ENCODE measurements at regions not wholly inside any gene's neighbourhood (a gene's known extent, or its start where the extent isn't known, plus 50 kb on each side); places are given as distances from the start of the nearest gene placed in this dataset.

DNA sequence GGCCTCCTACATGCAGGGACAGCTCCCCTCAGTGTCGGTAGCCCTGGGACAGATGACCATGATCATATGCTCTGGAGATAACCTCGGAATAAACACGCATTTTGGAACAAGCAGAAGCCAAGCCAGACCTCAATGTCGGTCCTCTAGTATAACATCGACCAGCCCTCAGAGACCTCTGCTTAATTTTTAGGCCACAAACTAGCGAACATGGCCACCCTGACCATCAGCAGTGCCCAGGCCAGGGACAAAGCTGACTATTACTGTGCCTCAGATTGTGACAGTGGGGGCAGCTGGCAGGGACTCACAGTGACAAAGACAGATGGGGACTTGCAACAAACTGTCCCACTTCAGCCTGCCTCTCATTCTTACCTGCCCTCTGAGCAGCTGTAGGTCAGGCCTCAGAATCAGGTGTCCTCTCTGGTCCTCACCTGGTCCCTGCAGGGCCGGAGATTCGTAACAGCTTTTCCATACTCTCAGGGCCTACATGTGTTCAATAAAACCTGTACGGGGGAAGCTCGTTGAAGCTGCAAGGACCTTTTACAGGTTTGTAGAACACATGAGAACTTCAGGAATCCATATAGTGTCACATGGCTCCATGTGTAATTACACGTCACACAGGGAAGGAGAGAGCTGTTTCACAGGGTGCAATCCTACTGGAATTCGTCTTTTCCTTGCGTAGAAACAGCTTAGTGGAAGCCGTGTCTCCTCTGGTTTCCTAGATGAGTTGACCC lies 72.8 kb upstream of the IGLL5 start:
- no peak for TF ChIP-seq CTCF (tag by site-specific recombination; IDR thresholded peaks at IDR 0.05)
- TF ChIP-seq, protein P1, sequence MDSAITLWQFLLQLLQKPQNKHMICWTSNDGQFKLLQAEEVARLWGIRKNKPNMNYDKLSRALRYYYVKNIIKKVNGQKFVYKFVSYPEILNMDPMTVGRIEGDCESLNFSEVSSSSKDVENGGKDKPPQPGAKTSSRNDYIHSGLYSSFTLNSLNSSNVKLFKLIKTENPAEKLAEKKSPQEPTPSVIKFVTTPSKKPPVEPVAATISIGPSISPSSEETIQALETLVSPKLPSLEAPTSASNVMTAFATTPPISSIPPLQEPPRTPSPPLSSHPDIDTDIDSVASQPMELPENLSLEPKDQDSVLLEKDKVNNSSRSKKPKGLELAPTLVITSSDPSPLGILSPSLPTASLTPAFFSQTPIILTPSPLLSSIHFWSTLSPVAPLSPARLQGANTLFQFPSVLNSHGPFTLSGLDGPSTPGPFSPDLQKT (IDR thresholded peaks at IDR 0.05; ENCODE audit: borderline replicate concordance, low read depth, low read length), result no peak
- no peak for TF ChIP-seq ZBTB7A (tag by site-specific recombination; IDR thresholded peaks at IDR 0.05; ENCODE audit: low read depth)
- no peak for TF ChIP-seq ZFP3 (tag by site-specific recombination; IDR thresholded peaks at IDR 0.05; ENCODE audit: low read depth)
- no peak for TF ChIP-seq ZNF830 (tag by site-specific recombination; IDR thresholded peaks at IDR 0.05; ENCODE audit: low read depth)
- no peak for TF ChIP-seq ATF2 (tag by site-specific recombination; IDR thresholded peaks at IDR 0.05; ENCODE audit: low read depth)
- no peak for TF ChIP-seq ZNF23 (tag by site-specific recombination; IDR thresholded peaks at IDR 0.05; ENCODE audit: borderline replicate concordance)
- TF ChIP-seq, protein P2, sequence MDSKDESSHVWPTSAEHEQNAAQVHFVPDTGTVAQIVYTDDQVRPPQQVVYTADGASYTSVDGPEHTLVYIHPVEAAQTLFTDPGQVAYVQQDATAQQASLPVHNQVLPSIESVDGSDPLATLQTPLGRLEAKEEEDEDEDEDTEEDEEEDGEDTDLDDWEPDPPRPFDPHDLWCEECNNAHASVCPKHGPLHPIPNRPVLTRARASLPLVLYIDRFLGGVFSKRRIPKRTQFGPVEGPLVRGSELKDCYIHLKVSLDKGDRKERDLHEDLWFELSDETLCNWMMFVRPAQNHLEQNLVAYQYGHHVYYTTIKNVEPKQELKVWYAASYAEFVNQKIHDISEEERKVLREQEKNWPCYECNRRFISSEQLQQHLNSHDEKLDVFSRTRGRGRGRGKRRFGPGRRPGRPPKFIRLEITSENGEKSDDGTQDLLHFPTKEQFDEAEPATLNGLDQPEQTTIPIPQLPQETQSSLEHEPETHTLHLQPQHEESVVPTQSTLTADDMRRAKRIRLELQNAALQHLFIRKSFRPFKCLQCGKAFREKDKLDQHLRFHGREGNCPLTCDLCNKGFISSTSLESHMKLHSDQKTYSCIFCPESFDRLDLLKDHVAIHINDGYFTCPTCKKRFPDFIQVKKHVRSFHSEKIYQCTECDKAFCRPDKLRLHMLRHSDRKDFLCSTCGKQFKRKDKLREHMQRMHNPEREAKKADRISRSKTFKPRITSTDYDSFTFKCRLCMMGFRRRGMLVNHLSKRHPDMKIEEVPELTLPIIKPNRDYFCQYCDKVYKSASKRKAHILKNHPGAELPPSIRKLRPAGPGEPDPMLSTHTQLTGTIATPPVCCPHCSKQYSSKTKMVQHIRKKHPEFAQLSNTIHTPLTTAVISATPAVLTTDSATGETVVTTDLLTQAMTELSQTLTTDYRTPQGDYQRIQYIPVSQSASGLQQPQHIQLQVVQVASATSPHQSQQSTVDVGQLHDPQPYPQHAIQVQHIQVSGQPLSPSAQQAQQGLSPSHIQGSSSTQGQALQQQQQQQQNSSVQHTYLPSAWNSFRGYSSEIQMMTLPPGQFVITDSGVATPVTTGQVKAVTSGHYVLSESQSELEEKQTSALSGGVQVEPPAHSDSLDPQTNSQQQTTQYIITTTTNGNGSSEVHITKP (tag by site-specific recombination; IDR thresholded peaks at IDR 0.05), result no peak
- TF ChIP-seq YY1 (tag by site-specific recombination; IDR thresholded peaks at IDR 0.05), result no peak

Measured in HEK293 (cell line).